Left cardiac atrium (tissue), 4 donors: ENCODE measurements at regions not wholly inside any gene's neighbourhood (a gene's known extent, or its start where the extent isn't known, plus 50 kb on each side); places are given as distances from the start of the nearest gene placed in this dataset.
A peak's percentile ranks its signal among the peaks of the same experiment; 100 is the strongest.

Experiments used
- ATAC-seq, 2 donors: fragments of 200-7000 bp; cut with Tn5 transposase; one replicate each; pipeline ENCODE4 v1.9.1; 2020; ENCODE audit warnings: mild to moderate bottlenecking in 2 of 2, moderate library complexity in 2 of 2
- DNase-seq: peaks from one replicate; pipeline ENCODE4 v3.0.0-alpha.2; 2020
- intact Hi-C, 2 donors: fragments of 100-400 bp; cut with DNase I; formaldehyde crosslinking; loops; one replicate each; pipeline versions ENCODE4 v1.14.1 to v1.15.1; 2022 to 2023
- donor health status: DM: no; HTN: yes; CAD: no.
- donor health status: DM: no; HTN: yes; CAD: no; lungs with severe emphysema.
- donor health status: DM: yes; HTN: yes; CAD: no.
- donor health status: Dilated cardiomyopathy.

DNA sequence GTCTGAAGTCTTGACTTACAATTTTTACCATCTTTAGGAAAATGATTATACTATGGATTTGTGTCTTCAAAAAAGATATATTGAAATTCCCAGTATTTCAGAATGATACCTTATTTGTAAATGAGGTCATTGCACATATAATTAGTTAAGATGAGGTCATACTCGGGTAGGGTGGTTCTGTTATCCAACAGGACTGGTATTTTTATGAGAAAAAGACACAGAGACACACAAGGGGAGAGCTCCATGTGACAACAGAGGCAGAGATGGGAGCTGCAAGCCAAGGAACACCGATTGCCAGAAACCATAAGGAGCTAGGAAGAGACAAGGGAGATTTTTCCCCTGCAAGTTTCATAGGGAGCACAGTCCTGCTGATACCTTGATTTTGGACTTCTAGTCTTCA, 356.9 kb downstream of the ARL4A start:
- DNase-seq, result no peak
- ATAC-seq, result no peak
- intact Hi-C loops, result no loop called here

DNA sequence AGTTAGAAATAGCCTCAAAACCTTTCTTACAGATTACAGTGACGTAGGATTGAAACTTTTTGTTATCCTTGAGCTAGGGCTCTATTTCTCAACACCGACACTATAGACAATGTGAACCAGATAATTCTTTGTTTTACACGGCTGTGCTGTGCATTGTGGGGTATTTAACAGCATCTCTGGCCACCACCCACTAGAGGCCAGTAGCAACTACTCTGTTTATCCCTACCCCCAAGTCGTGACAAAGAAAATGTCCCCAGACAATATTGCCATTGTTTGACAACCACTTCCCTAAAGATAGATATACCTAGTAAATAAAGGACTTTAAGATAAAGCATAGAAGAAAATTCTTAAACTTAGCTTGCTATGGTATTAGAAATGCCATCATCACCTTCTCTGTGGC, 359.6 kb downstream of the ARL4A start:
- no peak for DNase-seq
- intact Hi-C loops, result no loop called here

DNA sequence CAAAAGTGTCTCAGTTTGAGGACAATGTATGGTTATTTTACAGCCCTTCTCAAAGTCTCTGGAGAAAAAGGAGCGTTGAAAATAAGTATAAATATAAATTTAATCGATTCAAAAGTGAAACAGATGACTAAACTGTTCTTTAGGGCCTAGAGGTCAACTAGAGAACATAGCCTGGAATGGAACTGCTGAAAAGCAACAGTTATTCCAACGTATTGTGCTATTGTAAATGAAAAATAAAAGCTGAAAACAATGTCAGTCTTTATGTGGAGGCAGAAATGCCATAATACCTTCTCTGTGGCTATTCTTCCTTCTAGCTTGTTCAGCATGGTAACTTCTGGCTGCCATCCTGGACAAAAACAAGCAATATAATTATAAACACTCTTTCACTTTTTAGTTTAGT, 362.5 kb downstream of the ARL4A start:
- intact Hi-C loops, result no loop called here
- no peak for DNase-seq
- no peak for ATAC-seq

More for the DNA sequence above, 359.6 kb downstream of the ARL4A start:
- ATAC-seq, result no peak

DNA sequence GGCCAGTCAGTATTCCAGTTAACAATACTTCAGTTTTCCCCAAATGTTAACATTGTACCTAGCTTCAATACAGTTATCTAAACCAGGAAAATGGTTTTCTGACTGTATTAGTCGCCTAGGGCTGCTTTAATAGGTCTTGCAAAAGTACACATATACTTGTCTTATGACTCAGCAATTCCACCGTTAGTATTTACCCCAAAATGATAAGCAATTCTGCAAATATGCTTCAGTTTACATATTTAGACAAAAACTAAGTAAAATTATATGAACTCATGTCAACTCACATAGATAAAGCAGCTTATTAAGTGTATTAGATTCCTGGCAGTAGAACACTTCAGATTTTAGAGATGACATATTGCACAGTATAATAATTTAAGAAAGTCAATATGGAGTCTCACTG, 363.3 kb downstream of the ARL4A start:
- no peak for ATAC-seq
- no peak for DNase-seq
- intact Hi-C loops, result no loop called here

DNA sequence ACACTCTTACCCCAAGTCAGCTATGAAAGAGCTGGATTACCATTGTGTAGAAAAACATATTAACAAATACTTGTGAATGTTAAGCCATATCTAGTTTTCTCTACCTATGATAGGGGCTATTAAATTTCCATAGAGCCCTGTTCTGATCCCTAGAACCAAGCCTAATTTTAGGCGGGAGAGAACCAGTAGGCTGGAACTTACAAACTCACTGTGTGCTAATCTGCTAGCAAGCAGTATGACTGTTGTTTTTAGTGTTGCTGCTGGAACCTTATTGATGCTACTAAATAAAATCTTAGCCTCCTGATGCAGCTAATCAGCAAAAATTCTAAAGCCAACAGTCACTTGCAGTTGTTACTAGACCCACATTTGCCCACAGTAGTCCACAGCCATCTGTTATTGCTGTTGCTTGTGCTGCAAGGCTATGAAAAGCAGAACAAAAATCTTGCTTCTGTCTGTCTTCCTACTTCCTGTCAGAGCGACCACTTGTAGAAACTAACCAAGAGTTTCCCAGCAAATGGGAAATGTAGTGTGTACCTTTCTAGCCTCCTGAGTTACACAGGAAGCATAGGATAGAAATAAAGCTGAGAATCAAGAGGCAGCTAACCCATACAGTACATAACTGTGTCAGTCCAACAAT, 368.4 kb downstream of the ARL4A start:
- ATAC-seq, result no peak
- intact Hi-C loops, result no loop called here
- no peak for DNase-seq

DNA sequence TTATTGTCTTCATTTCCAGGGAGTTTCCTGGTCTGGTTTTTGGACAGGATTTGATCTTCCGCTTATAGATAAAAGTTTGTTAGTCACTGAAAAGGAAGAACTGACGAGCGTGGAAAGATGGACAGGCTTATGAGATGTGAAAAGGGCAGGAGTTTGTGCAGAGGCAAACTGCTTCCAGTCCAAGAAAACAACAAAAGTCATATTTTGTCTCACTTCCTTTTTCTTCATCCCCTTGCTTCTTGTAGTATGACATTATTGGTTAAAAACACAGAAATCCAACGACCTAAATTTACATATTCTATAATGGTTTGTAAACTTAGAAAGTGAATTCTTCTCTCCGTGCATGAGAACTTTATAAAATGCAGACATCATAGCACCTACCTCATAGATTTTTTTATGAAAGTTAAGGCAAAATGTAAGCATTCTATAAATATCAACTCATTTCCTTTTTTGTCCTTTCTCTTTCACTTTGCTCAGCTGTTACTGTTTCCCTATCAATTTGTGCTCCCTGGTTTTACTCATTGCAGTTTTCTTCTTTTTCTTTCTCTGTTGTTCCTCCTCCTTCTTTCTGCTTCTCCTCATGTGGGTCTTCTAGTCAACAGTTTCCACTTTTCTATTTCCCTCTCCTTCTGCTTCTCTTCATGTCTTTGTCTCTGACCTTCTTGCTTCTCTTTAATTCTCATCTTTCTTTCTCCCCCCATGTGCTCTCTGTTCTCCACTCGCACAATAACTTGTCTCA, 370.2 kb downstream of the ARL4A start:
- ATAC-seq (no peak), DNase-seq (no peak)
- intact Hi-C loops, result no loop called here

DNA sequence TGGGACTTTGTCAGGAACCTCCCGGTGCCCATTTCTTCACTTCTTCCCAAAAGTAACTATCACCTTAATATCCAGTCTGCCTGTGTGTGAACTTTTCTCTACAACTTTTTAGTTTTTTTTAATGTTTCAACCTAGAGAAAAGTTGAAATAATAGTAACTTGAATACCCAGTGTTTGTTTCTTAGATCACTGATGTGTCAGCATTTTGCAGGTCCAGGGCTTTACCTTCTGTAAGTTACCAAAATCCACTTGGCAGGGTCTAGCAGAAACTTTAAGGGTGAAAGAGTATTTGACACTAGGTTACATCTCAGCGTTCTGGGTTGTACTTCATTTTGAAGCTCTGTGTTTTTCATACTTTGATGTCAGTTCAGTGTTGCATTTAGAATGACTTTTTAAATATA, 372.7 kb downstream of the ARL4A start:
- ATAC-seq, result no peak
- DNase-seq, result no peak
- intact Hi-C loops, result no loop called here

DNA sequence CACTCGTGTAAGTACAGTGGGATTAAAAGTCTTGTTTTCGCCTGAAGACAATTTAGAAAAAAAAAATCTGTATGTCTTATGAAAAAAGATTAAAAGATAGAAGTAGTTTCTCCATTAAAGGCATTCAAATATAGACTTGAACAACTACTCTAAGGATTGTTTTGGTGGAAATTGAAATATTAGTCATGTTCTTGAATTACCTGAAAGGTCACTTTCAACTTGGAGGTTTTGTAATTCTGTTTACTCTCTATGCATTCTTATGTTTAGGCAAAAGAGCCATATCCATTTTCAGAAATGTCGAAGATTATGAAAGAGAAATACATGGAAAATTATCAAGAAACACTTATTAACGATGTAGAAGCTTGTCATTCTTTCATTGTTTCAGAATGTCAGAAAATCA, 373.7 kb downstream of the ARL4A start:
- intact Hi-C loops, result no loop called here
- DNase-seq (no peak), ATAC-seq (no peak)

DNA sequence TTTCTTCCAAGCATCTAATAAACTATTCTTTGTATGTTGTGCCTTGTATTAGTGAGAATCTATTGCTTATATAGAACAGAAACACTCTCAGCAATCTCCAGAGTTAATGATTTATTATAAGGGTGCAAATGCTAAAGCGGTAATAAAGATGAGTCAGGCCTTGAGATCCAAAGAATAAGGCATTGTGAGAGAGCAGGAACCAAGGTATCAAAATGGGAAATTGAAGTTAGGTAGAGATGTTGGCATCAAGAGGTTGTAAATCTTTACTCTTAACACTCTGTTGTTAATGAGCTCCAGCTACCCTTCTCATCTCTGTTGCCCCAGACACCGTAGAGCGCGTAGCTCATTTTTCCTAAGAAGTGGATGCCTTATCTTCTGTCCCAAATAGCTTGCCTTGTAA, 375.2 kb downstream of the ARL4A start:
- intact Hi-C loops, result no loop called here
- ATAC-seq, result no peak
- DNase-seq, result no peak

DNA sequence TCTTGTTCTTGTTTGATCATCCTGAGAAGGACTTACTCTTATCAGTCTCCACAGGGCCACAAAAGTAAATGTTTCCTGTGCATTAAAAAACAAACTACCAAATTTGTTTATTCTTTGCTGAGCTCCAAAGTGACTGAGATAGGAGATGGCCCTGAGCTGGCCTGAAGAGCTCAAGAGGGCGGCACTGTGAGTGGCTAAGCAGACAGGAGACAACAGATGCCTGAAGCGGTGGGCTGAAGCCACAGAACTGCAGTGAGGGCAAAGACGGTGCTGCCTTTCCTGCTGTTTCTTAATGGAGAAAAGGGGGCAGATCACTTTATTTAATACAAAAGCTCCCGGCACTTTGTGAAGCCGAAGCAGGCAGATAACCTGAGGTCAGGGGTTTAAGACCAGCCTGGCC, 379.6 kb downstream of the ARL4A start:
- ATAC-seq (no peak), DNase-seq (no peak)
- intact Hi-C loops, result no loop called here

DNA sequence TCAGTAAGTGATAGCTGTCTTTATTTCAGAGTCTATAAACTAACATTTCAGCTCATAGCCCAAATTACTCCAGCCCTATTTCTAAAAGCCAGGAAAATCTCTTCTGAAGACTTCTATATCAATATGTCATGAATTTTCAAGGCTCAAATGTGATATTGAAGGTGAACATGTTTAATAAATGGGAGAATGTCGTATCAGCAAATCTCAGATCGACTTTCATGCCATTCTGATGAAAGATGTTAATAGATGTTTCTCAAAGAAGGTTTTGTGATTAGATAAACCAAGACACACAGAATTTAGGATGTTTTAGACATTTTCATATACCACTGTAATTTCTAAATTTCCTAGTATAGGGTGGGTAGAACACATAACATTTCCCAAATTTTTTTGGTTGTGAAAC, 380.6 kb downstream of the ARL4A start:
- no peak for DNase-seq
- intact Hi-C loops, result no loop called here
- no peak for ATAC-seq

DNA sequence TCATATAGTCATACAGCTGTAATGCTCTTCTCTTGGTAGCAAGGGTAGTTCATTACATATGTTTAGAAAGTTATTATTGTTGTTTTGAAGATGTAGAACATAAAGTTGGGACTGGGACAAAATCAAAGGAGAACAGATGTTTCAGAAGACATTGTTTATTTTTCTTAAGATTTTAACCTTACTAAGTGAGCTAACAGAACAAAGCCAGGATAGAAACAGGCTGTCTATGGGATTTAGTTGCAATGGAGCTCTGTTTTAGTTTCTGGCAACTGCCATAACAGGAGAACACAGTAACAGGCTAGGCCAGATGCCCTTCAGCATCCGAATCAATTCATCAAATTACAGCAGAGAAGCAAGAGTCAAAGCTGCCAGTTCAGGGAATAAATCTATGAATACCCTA, 382.4 kb downstream of the ARL4A start:
- DNase-seq (no peak), ATAC-seq (no peak)
- intact Hi-C loops, result no loop called here

DNA sequence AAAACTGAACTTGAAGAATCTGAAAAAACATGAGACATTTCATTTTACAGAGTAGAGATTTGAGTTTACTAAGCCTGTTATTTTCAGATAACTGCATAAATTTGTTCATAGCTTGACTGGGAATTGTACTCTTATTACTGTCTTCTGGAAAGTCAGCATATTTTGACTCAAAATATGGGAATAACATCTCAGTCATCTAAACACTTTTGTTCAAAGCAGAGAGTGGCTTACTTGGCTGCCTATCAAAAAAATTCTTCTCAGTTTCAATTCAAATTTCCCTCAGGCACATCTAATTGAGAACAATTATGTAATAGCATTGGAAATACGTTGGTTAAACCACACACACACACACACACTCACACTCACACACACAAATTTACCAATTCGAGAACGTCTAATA, 384.6 kb downstream of the ARL4A start:
- intact Hi-C loops, result no loop called here
- DNase-seq (no peak), ATAC-seq (no peak)

DNA sequence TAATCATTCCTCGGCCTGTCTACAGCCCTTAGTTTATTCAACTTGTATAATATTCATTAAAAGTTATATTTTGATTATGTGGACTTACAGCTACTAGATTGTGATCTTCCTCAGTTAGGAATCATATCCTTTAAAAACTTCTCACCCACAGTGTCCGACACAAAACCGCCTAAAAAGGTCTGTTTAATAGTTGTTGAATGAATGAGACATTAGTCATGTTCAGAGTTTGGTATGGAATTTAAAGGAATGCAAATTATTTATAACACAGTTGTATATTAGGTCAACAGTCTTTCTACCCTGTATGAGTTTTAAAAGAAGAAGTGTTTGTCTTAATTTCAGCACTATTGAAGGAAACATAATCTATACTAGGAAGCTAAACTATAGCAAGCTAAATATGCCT, 390.0 kb downstream of the ARL4A start:
- ATAC-seq (no peak), DNase-seq (no peak)
- intact Hi-C loops, result no loop called here

DNA sequence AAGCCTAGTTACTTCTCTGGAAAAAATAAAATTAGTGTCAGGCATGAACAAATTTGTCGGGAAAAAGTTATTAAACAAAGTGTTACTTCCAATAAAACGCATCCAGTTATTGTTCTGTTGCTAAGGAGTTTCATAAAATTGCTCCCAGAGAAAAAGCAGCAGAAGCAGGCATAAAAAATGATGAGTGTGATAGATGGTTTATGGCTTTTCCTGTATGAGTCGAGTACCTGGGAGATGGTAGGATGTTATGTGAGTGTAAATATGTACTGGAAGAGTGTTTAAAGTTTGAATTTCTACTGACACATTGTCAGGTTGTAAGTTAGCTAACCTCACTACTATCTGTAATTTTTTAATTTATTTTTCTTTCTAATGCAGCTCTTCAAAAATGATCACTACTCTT, 390.7 kb downstream of the ARL4A start:
- intact Hi-C loops, result no loop called here
- DNase-seq (no peak), ATAC-seq (no peak)

DNA sequence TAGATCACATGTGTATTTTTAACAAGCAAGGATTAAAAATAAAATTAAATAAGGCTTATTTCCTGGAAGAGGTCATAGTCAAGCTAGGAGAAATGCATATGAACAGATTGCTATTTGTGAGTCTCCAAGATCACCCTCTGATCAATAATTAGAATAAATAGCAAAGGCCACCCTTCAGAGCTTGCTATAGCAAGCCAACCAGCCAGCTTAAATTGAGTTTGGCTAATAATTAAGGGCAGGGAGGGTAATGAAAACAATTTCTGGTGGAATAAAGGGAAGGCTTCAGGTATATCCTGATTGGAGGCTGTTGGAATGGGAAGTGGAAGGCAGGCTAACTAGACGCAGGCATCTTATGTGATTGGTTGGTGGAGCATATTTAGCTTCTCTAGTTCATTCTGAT, 403.5 kb downstream of the ARL4A start:
- no peak for ATAC-seq
- intact Hi-C loops, result no loop called here
- DNase-seq, result no peak

DNA sequence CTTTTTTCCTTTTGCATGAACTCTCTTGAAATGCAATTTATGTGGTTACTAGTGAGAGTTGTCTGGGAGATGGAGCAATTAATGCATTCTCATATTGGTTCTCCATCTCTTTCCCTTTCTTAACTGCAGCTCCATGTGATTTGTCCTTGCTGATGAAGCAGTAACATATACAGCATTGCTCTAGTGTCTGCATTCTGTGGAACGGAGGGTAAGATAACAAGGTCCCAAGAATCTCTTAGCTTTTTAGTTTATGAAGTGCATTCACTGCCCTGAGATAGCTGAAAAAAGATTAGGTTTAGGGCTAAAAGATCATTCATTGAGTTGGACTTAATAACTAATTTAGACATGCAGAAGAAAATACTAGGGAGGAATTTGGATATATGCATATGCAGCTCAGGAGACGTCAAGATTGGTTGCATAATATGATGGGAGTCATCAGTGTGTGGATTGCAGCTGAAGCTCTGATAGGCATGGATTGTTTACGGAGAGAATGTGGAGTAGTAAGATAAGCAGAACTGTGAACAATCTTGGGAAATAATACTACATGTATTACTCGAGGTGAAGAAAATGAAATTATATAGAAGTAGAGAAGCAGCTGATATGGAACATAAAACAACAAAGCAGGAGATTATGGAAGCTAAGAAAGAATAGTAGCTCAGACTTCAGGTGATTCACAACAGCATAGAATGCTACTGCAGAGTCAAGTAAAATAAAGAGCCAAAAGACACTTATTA, 404.7 kb downstream of the ARL4A start:
- DNase-seq, result no peak
- intact Hi-C loops, result no loop called here
- ATAC-seq, result peak in 1 of 2 donors; percentile 65

DNA sequence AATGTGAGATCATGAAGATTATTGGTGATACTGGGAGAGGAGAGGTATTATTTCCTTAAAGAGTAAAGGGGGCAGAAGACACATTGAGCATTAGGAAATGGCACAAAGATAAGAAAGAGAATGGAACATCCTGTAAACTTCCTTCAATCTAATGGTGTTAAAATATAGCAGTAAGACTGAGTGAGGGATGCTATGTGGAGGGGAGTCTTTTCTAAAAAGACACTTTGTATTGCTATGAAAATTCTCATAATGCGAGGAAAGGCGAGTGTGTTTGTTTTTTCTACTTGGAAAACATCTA, 405.2 kb downstream of the ARL4A start:
- intact Hi-C loops, result no loop called here
- no peak for DNase-seq

DNA sequence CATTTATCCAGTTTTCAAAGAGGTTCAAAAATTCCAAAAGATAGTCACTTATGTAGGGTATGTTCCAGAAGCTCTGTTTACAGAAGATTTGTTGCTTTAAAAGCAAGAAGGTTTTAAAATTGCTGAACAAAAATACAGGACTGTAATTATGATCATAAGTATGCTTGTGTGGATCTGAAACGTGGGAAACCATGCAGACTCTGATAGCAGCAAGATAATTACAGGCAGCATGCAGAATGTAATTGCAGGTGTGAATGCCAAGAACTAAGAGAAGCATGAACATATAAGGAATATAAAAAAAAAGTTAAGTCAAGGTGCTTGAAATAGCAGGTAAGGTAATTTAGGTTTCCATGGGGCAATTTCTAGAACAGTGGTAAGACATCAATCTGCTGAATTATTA, 405.7 kb downstream of the ARL4A start:
- ATAC-seq (no peak), DNase-seq (no peak)
- intact Hi-C loops, result no loop called here

More for the DNA sequence above, 405.2 kb downstream of the ARL4A start:
- ATAC-seq, result no peak

DNA sequence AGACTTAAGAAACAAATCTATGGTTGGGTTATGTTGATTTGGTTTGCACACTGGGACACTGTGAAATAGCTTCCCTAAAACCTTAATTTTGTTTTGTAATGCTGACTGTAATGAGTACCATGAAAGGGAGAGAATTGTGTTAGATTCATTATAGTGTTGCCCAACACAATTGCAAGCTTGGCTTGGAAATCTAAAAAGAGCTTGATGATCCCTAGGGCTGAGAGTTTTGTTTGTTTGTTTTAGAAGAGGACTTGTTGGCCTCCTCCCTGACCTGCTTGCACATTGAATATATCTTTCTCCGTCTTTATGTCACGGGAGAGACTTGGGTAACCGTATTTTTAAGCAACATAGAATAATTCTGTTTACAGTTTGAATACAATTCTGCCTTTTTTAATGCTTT, 410.1 kb downstream of the ARL4A start:
- DNase-seq, result no peak
- intact Hi-C loops, result no loop called here
- no peak for ATAC-seq

DNA sequence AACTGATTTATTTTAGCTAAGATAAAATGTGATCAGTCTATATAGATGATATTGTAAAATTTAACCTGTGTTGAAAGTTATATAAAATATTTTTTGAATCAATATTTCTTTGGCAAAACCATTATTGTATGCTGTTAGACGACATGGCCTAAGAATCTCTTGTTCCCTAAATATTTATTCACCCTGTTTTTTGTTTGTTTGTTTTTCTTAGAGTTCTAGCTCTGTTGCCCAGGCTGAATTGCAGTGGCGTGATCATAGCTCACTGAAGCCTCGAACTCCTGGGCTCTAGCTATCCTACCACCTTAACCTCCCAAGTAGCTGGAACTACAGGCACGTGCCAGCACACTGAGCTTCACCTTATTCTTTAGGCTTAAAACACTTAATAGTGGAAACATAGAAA, 410.7 kb downstream of the ARL4A start:
- intact Hi-C loops, result no loop called here
- ATAC-seq (no peak), DNase-seq (no peak)
